ENCODE measurements at regions not wholly inside any gene's neighbourhood (a gene's known extent, or its start where the extent isn't known, plus 50 kb on each side); places are given as distances from the start of the nearest gene placed in this dataset.

DNA sequence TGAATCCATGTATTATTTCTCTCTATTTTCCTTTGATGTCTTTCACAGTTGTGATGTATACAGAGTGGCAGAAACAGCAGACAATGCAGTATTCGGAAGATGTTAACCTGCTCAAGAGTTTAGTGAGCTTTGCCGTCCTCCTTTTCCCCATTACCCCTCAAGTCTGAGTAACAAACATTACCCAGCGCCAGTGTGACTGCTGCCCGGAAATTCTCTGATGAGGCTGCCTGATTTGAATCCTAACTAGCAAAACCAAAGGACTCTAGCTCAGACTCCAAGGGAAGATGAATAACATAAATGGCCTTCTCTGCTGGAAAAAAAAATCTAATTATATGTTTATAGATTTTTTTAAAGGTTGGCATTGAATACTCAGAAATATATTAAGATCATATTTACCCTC lies 247.3 kb upstream of the SOX21 start:
- Mint-ChIP-seq H3K4me1 (ENCODE audit: low read depth) (no peaks in the 10 kb centered on the region), H3K36me3 (ENCODE audit: low read depth) (no peaks in the 10 kb centered on the region), H3K27me3 (peaks cover 27% of the 10 kb centered on the region), H3K27ac (no peak overlapping the region), H3K9me3 (no peaks in the 10 kb centered on the region), H3K4me3 (no peak overlapping the region)
- ChIA-PET POLR2A (no interaction called here), CTCF (no interaction called here)
- ATAC-seq: no peak
- DNase-seq: no peak
- intact Hi-C loops (cut with micrococcal nuclease): no loop called here
- TF ChIP-seq, protein P1, sequence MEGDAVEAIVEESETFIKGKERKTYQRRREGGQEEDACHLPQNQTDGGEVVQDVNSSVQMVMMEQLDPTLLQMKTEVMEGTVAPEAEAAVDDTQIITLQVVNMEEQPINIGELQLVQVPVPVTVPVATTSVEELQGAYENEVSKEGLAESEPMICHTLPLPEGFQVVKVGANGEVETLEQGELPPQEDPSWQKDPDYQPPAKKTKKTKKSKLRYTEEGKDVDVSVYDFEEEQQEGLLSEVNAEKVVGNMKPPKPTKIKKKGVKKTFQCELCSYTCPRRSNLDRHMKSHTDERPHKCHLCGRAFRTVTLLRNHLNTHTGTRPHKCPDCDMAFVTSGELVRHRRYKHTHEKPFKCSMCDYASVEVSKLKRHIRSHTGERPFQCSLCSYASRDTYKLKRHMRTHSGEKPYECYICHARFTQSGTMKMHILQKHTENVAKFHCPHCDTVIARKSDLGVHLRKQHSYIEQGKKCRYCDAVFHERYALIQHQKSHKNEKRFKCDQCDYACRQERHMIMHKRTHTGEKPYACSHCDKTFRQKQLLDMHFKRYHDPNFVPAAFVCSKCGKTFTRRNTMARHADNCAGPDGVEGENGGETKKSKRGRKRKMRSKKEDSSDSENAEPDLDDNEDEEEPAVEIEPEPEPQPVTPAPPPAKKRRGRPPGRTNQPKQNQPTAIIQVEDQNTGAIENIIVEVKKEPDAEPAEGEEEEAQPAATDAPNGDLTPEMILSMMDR (IDR thresholded peaks at IDR 0.05): no peak

GRCh38 chr13:94956417-94957110 lies 244.2 kb upstream of the SOX21 start:
- TF ChIP-seq, protein P1 (IDR thresholded peaks at IDR 0.05): no peak
- no peaks in the 10 kb centered on the region for H3K4me1 Mint-ChIP-seq (ENCODE audit: low read depth)
- no peaks in the 10 kb centered on the region for H3K9me3 Mint-ChIP-seq
- intact Hi-C loops (cut with micrococcal nuclease): no loop called here
- H3K27ac Mint-ChIP-seq: no peak overlapping the region
- DNase-seq: no peak
- CTCF ChIA-PET: no interaction called here
- no peaks in the 10 kb centered on the region for H3K36me3 Mint-ChIP-seq (ENCODE audit: low read depth)
- ATAC-seq: no peak
- POLR2A ChIA-PET: no interaction called here
- no peak overlapping the region for H3K4me3 Mint-ChIP-seq
- H3K27me3 Mint-ChIP-seq: peaks cover 11% of the 10 kb centered on the region

GRCh38 chr13:94952787-94953186 lies 240.4 kb upstream of the SOX21 start:
- H3K4me1 Mint-ChIP-seq (ENCODE audit: low read depth): no peaks in the 10 kb centered on the region
- H3K27ac Mint-ChIP-seq: no peak overlapping the region
- H3K9me3 Mint-ChIP-seq: no peaks in the 10 kb centered on the region
- no peaks in the 10 kb centered on the region for H3K36me3 Mint-ChIP-seq (ENCODE audit: low read depth)
- POLR2A ChIA-PET: no interaction called here
- ATAC-seq (no peak), DNase-seq (no peak)
- TF ChIP-seq, protein P1 (IDR thresholded peaks at IDR 0.05): no peak
- CTCF ChIA-PET: no interaction called here
- no peak overlapping the region for H3K4me3 Mint-ChIP-seq
- intact Hi-C loops (cut with micrococcal nuclease): no loop called here
- peaks cover 5% of the 10 kb centered on the region for H3K27me3 Mint-ChIP-seq

DNA sequence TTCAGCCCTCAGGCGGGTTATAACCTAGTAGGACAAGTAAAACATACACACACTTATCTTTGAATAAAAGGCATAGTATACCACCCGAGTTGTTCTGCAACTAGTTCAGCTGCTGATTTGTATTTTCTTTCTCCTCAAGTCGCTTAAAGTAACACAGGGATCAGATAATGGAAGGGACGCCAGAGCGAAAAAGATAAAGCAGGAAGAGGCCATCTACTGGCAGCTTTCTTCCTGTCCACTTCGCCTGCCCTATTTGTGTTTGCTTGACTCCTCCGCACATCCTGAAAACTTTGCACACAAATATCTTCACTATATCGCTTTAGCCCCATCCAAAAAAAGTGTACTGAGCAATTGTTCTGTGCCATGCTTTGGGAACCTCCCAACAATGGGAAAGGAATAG lies 238.0 kb upstream of the SOX21 start:
- peaks cover 5% of the 10 kb centered on the region for H3K27me3 Mint-ChIP-seq
- H3K4me3 Mint-ChIP-seq: no peak overlapping the region
- H3K27ac Mint-ChIP-seq: no peak overlapping the region
- H3K9me3 Mint-ChIP-seq: no peaks in the 10 kb centered on the region
- POLR2A ChIA-PET: interaction anchor here (0.9 kb wide), 1 partner anchor 16 kb away, joined by 3 read pairs; no protein-coding TSS in a partner anchor
- ATAC-seq (no peak), DNase-seq (no peak)
- H3K4me1 Mint-ChIP-seq (ENCODE audit: low read depth): no peaks in the 10 kb centered on the region
- intact Hi-C loops (cut with micrococcal nuclease): no loop called here
- CTCF ChIA-PET: no interaction called here
- no peaks in the 10 kb centered on the region for H3K36me3 Mint-ChIP-seq (ENCODE audit: low read depth)
- TF ChIP-seq, protein P1 (IDR thresholded peaks at IDR 0.05): no peak

DNA sequence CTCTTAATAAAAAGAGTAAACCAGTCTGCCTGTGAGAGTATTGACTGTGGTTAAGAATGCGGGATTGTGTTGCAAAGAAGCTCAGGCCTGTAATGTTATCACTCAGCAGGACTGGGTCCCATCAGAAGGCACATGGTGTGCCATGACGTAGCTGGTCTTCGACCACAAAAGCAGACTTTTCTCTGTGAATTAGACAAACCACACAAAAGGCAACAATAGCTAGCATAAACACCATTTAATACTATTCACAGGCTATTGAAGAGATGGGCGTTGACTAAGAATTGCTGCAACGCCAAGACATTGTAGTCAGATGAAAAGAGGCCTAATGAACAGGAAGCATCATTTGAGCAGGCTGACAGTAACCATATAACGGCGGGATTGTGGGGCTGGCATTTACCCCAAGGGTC lies 235.6 kb upstream of the SOX21 start:
- no peak overlapping the region for H3K27ac Mint-ChIP-seq
- ATAC-seq (no peak), DNase-seq (no peak)
- ChIA-PET POLR2A (no interaction called here), CTCF (no interaction called here)
- intact Hi-C loops (cut with micrococcal nuclease): no loop called here
- H3K4me1 Mint-ChIP-seq (ENCODE audit: low read depth): no peaks in the 10 kb centered on the region
- TF ChIP-seq, protein P1 (IDR thresholded peaks at IDR 0.05): no peak
- H3K9me3 Mint-ChIP-seq: no peaks in the 10 kb centered on the region
- no peaks in the 10 kb centered on the region for H3K36me3 Mint-ChIP-seq (ENCODE audit: low read depth)
- H3K27me3 Mint-ChIP-seq: peaks cover 9% of the 10 kb centered on the region
- H3K4me3 Mint-ChIP-seq: no peak overlapping the region

All from activated CD8-positive, alpha-beta T cell treated with anti-CD3 and anti-CD28 coated beads for 36 hours (primary cell).